ENCODE measurements at regions not wholly inside any gene's neighbourhood (a gene's known extent, or its start where the extent isn't known, plus 50 kb on each side); places are given as distances from the start of the nearest gene placed in this dataset.

DNA sequence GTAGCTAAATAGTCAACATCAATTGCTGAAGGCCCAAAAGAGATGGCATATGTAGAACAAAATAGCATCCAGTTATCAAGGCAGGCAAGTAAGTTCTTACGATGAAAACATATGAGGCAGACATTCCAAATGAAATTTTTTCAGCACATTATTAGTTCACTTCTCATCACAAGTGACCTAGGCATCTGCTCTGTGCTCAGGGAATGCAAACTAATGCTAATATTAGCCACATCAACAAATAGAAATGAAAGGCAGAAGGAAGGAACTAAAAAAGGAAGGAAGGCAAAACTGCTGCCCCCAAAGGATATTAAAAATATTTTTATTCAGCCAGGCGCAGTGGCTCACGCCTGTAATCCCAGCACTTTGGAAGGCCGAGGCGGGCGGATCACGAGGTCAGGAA, 51.2 kb upstream of the ROCK1 start:
- TF ChIP-seq, protein P1, sequence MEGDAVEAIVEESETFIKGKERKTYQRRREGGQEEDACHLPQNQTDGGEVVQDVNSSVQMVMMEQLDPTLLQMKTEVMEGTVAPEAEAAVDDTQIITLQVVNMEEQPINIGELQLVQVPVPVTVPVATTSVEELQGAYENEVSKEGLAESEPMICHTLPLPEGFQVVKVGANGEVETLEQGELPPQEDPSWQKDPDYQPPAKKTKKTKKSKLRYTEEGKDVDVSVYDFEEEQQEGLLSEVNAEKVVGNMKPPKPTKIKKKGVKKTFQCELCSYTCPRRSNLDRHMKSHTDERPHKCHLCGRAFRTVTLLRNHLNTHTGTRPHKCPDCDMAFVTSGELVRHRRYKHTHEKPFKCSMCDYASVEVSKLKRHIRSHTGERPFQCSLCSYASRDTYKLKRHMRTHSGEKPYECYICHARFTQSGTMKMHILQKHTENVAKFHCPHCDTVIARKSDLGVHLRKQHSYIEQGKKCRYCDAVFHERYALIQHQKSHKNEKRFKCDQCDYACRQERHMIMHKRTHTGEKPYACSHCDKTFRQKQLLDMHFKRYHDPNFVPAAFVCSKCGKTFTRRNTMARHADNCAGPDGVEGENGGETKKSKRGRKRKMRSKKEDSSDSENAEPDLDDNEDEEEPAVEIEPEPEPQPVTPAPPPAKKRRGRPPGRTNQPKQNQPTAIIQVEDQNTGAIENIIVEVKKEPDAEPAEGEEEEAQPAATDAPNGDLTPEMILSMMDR (IDR thresholded peaks at IDR 0.05; ENCODE audit: extremely low read depth, missing control alignments) = no peak

DNA sequence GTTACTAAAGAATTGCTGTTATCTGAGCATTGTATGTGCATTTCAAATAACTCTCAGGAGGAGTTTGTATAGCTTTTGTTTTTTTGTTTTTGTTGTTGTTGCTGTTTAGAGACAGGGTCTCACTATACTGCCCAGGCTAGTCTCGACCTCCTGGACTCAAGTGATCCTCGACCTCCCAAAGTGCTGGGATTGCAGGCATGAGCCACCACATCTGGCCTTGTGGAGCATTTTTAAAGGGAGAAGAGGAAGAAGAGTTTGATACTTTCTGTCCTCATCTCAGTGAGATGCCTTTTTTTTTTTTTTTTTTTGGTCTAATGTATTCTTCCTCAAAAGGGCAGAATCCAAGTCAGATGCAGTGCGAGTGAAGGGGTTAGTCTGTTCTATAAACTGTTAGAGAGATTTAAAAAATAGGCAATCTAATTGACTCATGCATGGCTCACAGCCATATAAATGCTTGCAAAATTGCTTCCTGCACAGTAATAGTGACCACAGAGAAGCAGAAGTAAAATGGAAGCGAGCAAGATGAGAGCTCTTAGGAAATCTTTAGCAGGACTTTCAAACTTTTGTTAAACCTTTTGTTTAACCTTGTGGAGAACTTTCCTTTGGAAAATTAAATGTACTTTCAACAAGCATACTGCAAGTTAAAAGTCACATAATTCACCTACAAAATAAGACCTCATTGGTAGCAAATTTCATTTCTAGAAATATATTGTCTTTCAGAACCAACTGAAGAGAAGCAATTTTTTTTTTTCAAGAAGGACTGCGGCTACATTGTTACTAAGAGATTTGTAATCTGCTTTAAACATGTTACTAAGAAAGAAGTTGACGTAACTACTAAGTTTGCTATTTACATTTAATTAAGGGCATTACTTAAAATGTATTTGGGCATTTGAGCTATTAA, 52.3 kb upstream of the ROCK1 start:
- TF ChIP-seq, protein P1 (IDR thresholded peaks at IDR 0.05; ENCODE audit: extremely low read depth, missing control alignments) = no peak

More for the DNA sequence above, 51.2 kb upstream of the ROCK1 start:
- no peak for DNase-seq (ENCODE audit: low spot score)

DNA sequence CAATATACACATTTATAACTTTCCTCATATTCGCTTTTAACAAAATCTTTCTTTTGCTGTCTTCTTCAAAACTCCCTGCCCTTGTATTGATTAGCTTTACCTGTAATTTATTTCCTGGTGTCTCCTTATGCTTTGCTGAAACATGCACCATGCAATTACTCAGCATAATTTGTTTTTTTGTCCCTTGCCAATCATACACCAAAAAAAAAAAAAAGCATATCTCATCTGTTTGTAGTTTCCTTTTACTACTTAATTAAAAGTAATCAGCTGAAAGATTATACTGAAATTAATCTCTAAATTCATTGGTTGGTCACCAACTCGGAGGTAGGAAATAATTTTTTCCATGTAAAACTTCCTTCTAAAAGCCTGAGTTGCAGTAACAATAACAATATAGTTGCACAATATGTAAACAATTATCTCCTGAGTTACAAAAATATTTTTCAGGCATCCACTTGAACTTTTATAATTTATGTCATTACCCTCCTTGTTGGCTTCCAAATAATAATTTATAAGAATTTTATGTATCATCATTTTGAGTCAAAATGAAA, 53.0 kb upstream of the ROCK1 start:
- TF ChIP-seq, protein P1 (IDR thresholded peaks at IDR 0.05; ENCODE audit: extremely low read depth, missing control alignments) = no peak
- no peak for DNase-seq (ENCODE audit: low spot score)

More for the DNA sequence above, 52.3 kb upstream of the ROCK1 start:
- DNase-seq (ENCODE audit: low spot score) = no peak

DNA sequence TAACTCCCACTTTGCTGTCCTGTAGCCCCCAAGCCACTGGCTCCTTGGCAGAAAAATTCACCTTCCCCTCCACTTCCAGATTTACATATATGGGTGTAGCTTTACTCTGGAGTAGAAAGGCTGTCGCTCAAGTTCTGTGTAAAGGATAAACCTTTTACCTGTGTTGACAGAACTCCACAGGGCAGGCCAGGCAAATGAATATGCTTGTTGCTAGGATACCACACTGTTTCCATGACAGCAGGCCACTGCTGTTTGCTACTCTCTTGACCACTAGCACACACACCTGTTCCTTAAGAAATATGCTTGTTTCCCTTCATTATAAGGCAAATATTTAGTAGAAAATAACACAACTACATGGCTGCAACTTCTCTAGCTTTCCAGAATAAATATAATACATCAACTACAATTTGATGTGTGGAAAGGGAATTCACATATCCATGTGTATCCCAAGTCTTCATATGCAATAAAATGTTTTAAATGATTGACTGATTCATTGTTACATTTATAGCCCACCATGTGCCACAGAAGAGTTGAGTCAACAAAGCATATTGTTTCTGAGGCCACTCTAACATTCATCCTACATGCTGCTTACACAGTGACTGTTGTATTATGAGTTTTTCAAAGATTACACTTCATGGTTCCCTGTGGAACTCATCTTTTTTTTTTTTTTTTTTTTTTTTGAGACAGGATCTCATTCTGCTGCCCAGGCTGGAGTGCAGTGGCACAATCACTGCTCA, 56.2 kb upstream of the ROCK1 start:
- TF ChIP-seq, protein P1 (IDR thresholded peaks at IDR 0.05; ENCODE audit: extremely low read depth, missing control alignments) = no peak
- DNase-seq (ENCODE audit: low spot score) = no peak

DNA sequence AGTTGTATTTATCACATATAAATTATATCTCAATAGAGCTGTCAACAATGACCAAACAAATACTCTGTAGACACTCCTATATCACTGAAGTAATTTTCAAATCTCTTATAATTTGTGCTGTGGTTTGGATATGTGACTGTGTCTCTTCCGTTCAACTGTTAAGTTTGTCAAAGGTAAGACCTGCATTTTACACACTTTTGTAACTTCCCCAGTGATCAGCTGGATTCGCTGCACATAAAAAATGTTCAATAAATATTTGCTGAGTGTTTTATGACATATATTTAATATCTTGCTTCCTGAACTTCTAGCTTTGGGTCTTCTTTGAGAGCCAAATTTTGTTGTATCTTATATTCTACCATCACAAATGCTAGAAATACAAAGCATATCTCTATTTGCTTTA, 57.3 kb upstream of the ROCK1 start:
- DNase-seq (ENCODE audit: low spot score) = no peak
- TF ChIP-seq, protein P1 (IDR thresholded peaks at IDR 0.05; ENCODE audit: extremely low read depth, missing control alignments) = no peak

DNA sequence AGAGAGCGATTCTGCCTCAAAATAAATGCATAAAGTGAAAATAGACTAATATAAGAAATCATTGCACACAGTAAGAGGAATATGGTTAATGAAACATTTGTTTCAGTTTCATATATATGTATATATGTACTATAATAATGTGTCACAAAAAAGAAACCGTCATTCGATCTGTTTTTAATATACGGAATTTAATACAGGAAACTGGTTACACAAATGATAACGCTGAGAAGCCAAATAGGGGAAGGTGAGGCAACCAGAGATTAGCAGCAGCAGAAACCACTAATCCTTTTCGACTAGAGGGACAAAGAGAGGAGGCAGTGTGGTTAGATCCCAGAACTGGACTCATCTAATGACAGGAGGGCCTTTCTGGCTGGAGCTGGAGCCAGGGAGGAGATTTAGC, 64.2 kb upstream of the GREB1L start:
- TF ChIP-seq, protein P1 (IDR thresholded peaks at IDR 0.05; ENCODE audit: extremely low read depth, missing control alignments) = no peak
- DNase-seq (ENCODE audit: low spot score) = no peak

Measured in GM20000 (cell line).